ENCODE measurements at regions not wholly inside any gene's neighbourhood (a gene's known extent, or its start where the extent isn't known, plus 50 kb on each side); places are given as distances from the start of the nearest gene placed in this dataset.

DNA sequence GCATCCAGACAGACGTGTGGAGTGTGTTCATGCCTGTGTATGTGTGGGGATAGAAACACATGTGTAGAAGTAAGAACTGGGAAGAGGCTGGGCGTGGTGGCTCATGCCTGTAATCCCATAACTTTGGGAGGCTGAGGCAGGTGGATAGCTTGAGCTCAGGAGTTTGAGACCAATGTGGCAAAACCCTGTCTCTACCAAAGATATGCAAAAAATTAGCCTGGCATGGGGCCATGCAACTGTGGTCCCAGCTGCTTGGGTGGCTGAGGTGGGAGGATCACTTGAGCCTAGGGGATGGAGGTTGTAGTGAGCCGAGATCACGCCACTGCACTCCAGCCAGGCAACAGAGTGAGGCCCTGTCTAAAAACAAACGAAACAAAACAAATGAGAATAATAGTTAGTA is 1166.6 kb downstream of the TBC1D22A start:
- TF ChIP-seq ZFX (IDR thresholded peaks at IDR 0.05; ENCODE audit: borderline replicate concordance), result no peak
- TF ChIP-seq, protein P1, sequence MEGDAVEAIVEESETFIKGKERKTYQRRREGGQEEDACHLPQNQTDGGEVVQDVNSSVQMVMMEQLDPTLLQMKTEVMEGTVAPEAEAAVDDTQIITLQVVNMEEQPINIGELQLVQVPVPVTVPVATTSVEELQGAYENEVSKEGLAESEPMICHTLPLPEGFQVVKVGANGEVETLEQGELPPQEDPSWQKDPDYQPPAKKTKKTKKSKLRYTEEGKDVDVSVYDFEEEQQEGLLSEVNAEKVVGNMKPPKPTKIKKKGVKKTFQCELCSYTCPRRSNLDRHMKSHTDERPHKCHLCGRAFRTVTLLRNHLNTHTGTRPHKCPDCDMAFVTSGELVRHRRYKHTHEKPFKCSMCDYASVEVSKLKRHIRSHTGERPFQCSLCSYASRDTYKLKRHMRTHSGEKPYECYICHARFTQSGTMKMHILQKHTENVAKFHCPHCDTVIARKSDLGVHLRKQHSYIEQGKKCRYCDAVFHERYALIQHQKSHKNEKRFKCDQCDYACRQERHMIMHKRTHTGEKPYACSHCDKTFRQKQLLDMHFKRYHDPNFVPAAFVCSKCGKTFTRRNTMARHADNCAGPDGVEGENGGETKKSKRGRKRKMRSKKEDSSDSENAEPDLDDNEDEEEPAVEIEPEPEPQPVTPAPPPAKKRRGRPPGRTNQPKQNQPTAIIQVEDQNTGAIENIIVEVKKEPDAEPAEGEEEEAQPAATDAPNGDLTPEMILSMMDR (IDR thresholded peaks at IDR 0.05), result no peak
- no peak overlapping the region for H3K27ac ChIP-seq

DNA sequence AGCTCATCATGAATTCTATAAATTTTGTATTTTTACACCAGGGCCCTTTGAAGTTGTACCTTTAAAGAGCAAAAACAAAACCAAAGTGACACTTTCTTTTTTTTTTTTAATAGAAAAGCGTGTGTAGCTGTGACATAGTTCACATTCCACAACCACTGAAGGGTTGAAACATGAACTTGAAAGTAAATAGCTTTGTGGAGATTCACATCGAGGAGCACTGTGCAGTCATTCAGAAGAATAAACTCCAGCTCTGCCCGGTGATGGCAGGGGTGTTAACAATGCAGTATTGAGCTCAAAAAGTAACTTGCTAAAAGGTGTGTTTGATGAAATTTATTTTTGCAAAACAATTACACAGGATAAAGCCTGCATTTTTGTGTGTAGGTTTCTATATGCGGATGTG is 1166.2 kb downstream of the TBC1D22A start:
- no peak overlapping the region for H3K27ac ChIP-seq
- TF ChIP-seq, protein P1 (IDR thresholded peaks at IDR 0.05), result no peak
- TF ChIP-seq ZFX (IDR thresholded peaks at IDR 0.05; ENCODE audit: borderline replicate concordance), result no peak

DNA sequence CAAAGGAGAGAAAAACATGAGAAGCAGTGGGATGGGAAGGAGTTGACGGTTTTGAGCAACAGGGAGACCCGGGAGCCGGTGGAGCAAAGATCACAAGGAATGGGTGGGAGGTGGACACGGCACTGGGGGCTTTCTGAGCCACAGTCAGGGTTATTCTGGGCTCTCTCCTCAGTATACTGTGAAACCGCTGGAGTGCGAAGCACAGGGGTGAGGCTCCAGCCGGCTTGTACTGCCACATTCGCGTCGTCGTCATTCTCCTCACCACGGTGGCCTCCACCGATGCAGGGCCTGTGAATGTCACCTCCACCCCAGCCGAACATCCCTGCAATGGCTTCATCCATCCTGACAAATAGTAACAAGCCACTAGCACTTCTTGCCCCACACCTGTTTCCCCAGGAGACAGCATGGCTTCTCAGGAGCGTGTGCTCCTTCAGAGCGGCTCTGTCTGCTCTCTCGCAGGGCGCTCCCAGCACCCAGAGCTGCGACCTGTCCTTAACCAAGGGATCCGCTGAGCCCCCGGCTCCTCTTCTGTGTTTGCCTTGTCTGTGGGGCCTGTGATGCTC is 1165.3 kb downstream of the TBC1D22A start:
- no peak overlapping the region for H3K27ac ChIP-seq
- no peak for TF ChIP-seq ZFX (IDR thresholded peaks at IDR 0.05; ENCODE audit: borderline replicate concordance)
- TF ChIP-seq, protein P1 (IDR thresholded peaks at IDR 0.05), result no peak

DNA sequence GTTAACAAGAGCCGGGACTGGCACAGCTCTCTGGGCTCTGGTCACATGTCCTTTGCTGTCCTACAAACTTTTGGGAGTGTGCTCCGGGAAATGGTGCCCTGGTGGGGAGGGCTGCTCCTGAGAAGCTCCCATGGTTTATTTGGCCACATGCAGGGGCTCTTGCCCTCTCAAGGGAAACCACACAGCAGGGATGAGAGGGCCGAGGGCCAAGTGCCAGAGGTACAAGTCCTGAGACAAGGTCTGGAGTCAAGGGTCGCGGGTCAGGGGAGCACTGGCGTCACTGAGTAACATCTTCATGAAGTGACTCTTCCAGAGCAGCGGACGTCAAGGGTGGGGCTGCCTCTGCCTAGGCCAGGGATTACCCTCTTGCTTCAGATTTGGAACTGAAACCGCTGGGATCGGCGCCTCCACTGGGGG is 1160.6 kb downstream of the TBC1D22A start:
- TF ChIP-seq, protein P1 (IDR thresholded peaks at IDR 0.05), result no peak
- TF ChIP-seq ZFX (IDR thresholded peaks at IDR 0.05; ENCODE audit: borderline replicate concordance), result no peak
- H3K27ac ChIP-seq, result no peak overlapping the region

DNA sequence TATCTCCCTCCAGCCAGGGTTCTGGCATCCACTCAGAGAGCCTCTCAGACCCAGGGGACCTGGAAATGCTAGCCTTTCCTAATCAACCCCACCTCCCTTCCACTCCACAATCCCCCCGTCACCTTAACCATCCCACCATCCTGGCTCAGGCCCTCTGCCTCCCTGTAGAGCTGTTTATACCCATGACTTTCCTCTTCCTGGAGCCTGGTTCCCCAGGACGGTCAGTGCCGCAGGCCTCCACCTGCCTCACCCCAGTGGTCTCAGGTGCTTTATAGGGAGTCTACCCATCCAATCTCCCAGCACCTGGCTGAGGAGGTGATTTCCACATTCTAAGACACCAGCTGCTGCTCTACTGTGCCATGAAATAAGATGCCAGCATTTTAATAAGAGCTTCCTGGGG is 1159.5 kb downstream of the TBC1D22A start:
- TF ChIP-seq ZFX (IDR thresholded peaks at IDR 0.05; ENCODE audit: borderline replicate concordance), result no peak
- TF ChIP-seq, protein P1 (IDR thresholded peaks at IDR 0.05), result no peak
- H3K27ac ChIP-seq, result no peak overlapping the region

DNA sequence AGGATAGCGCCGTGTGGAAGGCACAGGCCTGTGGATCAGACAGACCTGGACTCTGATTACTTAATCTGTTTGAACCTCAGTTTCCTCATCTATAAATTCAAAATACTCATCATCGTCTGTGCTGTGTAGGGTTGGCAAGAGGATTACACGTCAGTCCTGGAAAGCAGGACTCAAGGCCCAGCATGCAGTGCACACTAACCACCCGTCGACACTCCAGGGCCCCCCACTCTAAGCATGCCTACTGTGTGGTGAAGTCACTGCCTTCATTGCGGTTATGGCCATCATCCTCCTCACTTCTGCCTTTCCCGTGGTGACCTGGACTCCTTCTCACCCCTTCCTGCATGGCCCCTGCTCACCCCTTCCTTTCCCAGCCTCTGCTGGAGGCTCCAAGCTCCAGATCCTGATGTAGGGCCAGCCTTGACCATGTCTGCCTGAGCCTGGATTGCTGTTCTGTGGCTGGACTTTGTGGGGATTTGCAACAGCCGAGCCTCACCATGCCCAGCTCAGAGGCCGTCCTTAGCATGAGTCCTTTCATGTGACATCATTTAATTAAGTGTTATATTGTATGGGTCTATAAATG is 1158.0 kb downstream of the TBC1D22A start:
- no peak overlapping the region for H3K27ac ChIP-seq
- TF ChIP-seq, protein P1 (IDR thresholded peaks at IDR 0.05), result no peak
- TF ChIP-seq ZFX (IDR thresholded peaks at IDR 0.05; ENCODE audit: borderline replicate concordance), result no peak

DNA sequence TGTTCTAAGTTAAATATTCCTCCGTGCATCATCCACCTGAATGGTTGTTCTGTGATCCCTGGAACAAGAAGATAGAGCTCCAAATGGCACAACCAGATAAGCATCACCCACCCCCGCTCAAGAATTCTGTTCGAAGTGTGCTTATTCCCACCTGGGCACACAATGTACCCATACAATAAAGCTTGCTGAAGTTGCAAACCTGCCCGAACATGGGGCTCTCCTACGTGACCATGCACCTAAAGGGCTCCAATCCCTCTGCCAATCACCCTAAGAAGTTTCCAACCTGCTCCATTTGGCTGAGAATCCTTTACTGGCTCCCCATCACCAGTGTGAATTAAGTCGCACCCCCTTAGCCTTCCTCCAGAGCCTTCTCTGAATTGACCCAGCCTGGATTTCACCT is 1157.4 kb downstream of the TBC1D22A start:
- TF ChIP-seq ZFX (IDR thresholded peaks at IDR 0.05; ENCODE audit: borderline replicate concordance), result no peak
- TF ChIP-seq, protein P1 (IDR thresholded peaks at IDR 0.05), result no peak
- no peak overlapping the region for H3K27ac ChIP-seq
